Osteoblast (primary cell): ENCODE measurements at regions not wholly inside any gene's neighbourhood (a gene's known extent, or its start where the extent isn't known, plus 50 kb on each side); places are given as distances from the start of the nearest gene placed in this dataset.
A peak's percentile ranks its signal among the peaks of the same experiment; 100 is the strongest.

Experiments
- DNase-seq: peaks from one replicate; pipeline ENCODE4 v3.0.0; 2011; ENCODE audit warnings: low spot score, mixed read lengths; ENCODE audit not compliant: insufficient read length; ENCODE audit errors: missing footprints
- H2AFZ ChIP-seq: 2 replicates; pipeline ENCODE4 v1.6.0; 2011; ENCODE audit warnings: mild to moderate bottlenecking, low read length
- H3K27ac ChIP-seq: 2 replicates; pipeline ENCODE4 v1.5.1; 2011; ENCODE audit warnings: mild to moderate bottlenecking, low read depth, low read length, moderate library complexity
- H3K27me3 ChIP-seq: 2 replicates; pipeline ENCODE4 v1.6.0; 2012; ENCODE audit warnings: mild to moderate bottlenecking, control low read depth, inconsistent platforms, low read length, moderate library complexity; ENCODE audit not compliant: insufficient read depth
- H3K36me3 ChIP-seq: 2 replicates; pipeline ENCODE4 v1.5.1; 2011; ENCODE audit warnings: mild to moderate bottlenecking, low read length, control low read depth, moderate library complexity; ENCODE audit not compliant: insufficient read depth
- H3K4me1 ChIP-seq: 2 replicates; pipeline ENCODE4 v1.5.1; 2011; ENCODE audit warnings: mild to moderate bottlenecking, low read length, control low read depth, moderate library complexity; ENCODE audit not compliant: insufficient read depth
- H3K4me2 ChIP-seq: 2 replicates; pipeline ENCODE4 v1.6.0; 2011; ENCODE audit warnings: mild to moderate bottlenecking, low read length; ENCODE audit not compliant: insufficient read depth
- H3K4me3 ChIP-seq: fragments of 200-600 bp; sonication (generic); 3 replicates; pipeline ENCODE4 v1.5.1; 2012; ENCODE audit warnings: mild to moderate bottlenecking, low read length, inconsistent platforms; ENCODE audit not compliant: insufficient read depth
- H3K79me2 ChIP-seq: 2 replicates; pipeline ENCODE4 v1.6.0; 2012; ENCODE audit warnings: mild to moderate bottlenecking, low read length, control low read depth, inconsistent platforms; ENCODE audit not compliant: insufficient read depth
- H3K9me3 ChIP-seq: 2 replicates; pipeline ENCODE4 v1.5.1; 2011; ENCODE audit warnings: low read depth, low read length, control low read depth
- H4K20me1 ChIP-seq: 2 replicates; pipeline ENCODE4 v1.6.0; 2012; ENCODE audit warnings: mild to moderate bottlenecking, low read length, control low read depth; ENCODE audit not compliant: insufficient read depth
- TF ChIP-seq, protein P1 (sequence below): IDR thresholded peaks from 2 replicates; pipeline ENCODE4 v1.5.1; 2011; ENCODE audit warnings: mild to moderate bottlenecking, low read depth, low read length, moderate library complexity; ENCODE audit errors: extremely low read depth

DNA sequence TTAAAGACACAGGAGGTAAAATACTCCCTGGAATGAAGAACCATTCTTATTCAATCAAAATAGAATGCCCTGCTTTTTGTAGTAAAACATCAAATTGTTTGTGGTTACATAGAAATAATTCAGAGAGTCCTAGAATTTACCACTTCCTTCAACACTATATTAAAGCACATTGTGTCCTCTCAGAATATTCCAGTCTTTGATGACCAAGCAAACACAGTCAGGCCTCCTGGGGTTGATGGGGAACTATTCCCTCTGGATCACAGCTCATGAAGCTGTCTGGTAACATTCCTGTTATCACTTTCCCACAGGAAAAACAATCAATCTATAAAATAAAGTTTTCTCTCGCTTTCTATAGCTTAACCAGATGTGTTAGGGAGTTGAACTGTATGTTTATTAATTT lies 389.3 kb downstream of the KCNA4 start:
- H3K36me3 ChIP-seq: no peaks in the 10 kb centered on the region
- TF ChIP-seq, protein P1, sequence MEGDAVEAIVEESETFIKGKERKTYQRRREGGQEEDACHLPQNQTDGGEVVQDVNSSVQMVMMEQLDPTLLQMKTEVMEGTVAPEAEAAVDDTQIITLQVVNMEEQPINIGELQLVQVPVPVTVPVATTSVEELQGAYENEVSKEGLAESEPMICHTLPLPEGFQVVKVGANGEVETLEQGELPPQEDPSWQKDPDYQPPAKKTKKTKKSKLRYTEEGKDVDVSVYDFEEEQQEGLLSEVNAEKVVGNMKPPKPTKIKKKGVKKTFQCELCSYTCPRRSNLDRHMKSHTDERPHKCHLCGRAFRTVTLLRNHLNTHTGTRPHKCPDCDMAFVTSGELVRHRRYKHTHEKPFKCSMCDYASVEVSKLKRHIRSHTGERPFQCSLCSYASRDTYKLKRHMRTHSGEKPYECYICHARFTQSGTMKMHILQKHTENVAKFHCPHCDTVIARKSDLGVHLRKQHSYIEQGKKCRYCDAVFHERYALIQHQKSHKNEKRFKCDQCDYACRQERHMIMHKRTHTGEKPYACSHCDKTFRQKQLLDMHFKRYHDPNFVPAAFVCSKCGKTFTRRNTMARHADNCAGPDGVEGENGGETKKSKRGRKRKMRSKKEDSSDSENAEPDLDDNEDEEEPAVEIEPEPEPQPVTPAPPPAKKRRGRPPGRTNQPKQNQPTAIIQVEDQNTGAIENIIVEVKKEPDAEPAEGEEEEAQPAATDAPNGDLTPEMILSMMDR: no peak

DNA sequence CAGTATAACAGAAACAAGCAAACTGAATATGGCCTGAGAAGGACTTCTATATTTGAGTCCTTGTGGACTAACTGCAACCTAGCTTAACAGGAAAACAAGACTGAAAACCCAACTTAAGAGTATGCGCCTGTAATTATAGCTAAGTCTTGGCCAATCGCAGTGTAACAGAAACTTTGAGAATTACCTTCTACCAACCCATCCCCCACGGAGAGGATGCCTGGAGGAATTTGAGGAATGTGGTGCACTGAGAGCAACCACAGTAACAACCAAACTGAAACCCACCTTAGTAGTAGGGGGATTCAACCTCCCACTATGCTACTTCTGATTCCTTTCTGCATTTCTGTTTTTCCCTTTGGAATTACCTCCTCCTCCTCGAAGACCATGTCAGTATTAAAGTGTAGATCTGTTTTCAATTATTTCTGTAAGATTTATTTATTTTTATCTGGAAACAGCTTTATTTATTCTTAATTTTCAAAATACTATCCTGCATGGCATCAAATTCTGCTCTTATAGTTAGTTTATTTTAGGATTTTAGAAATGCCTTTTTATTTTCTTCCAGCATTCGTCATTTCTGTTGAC lies 393.6 kb downstream of the KCNA4 start:
- no peaks in the 10 kb centered on the region for H4K20me1 ChIP-seq

More for the DNA sequence above, 389.3 kb downstream of the KCNA4 start:
- DNase-seq: no peak
- Histone ChIP-seq H3K27me3 (no peaks in the 10 kb centered on the region), H3K4me3 (no peak overlapping the region), H3K4me1 (no peaks in the 10 kb centered on the region), H2AFZ (no peak overlapping the region), H3K4me2 (no peak overlapping the region), H3K9me3 (no peaks in the 10 kb centered on the region), H4K20me1 (no peaks in the 10 kb centered on the region), H3K27ac (no peak overlapping the region), H3K79me2 (no peaks in the 10 kb centered on the region)

DNA sequence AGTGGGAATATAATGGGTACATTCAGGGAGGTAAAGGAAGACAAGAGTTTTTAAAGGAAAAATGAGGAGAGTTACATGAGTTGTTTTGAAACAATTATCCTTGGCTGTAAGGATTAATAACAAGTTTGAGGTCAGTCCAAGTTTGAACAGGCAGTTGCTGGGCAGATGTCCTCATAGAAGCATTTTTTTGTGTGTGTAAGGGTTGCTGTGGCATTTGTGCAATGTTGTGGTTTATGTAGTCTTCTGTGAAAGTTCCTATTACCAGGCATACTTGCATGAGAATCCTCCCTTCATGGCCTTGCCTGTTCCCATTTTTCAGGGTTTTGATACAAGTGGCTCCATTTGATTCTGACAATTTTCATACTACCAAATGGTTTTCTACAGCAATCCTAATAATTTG lies 400.2 kb downstream of the KCNA4 start:
- TF ChIP-seq, protein P1: no peak
- Histone ChIP-seq H3K4me1 (no peaks in the 10 kb centered on the region), H3K4me2 (no peak overlapping the region), H3K9me3 (no peaks in the 10 kb centered on the region), H3K4me3 (no peak overlapping the region), H3K27me3 (no peaks in the 10 kb centered on the region), H2AFZ (no peak overlapping the region), H3K27ac (no peak overlapping the region), H4K20me1 (no peaks in the 10 kb centered on the region), H3K36me3 (no peaks in the 10 kb centered on the region), H3K79me2 (no peaks in the 10 kb centered on the region)
- DNase-seq: no peak

More for the DNA sequence above, 393.6 kb downstream of the KCNA4 start:
- TF ChIP-seq, protein P1: no peak
- Histone ChIP-seq H3K4me1 (no peaks in the 10 kb centered on the region), H3K27me3 (no peaks in the 10 kb centered on the region), H3K27ac (no peak overlapping the region), H2AFZ (no peak overlapping the region), H3K4me3 (no peak overlapping the region), H3K79me2 (no peaks in the 10 kb centered on the region), H3K4me2 (no peak overlapping the region), H3K9me3 (no peaks in the 10 kb centered on the region), H3K36me3 (no peaks in the 10 kb centered on the region)
- peak; percentile 63 for DNase-seq

DNA sequence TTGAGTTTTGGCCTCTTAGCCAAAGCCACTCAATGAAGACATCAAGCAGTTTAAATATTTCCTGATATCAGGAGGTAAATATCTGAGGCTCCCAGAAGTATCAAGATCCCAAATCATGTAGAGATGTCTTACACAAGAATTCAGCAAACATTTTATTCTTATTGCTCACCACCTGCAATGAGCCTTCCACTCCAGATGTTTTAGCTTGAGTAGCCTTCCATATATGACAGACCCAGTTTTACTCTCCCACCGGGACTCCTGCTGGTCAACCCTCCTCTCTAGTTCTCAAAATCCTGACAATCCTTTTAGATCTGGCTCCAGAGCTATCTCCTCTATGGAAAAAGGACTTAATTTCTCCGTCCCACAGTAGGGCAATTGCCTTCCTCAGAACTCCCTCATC lies 404.4 kb downstream of the KCNA4 start:
- no peaks in the 10 kb centered on the region for H3K27me3 ChIP-seq
- no peaks in the 10 kb centered on the region for H3K4me1 ChIP-seq
- H4K20me1 ChIP-seq: no peaks in the 10 kb centered on the region
- no peak overlapping the region for H3K4me3 ChIP-seq
- no peak overlapping the region for H3K4me2 ChIP-seq
- DNase-seq: no peak
- TF ChIP-seq, protein P1: no peak
- no peaks in the 10 kb centered on the region for H3K9me3 ChIP-seq
- no peaks in the 10 kb centered on the region for H3K79me2 ChIP-seq
- no peak overlapping the region for H2AFZ ChIP-seq
- no peaks in the 10 kb centered on the region for H3K36me3 ChIP-seq
- H3K27ac ChIP-seq: no peak overlapping the region
